Prostate gland (tissue), 2 donors: ENCODE measurements at regions not wholly inside any gene's neighbourhood (a gene's known extent, or its start where the extent isn't known, plus 50 kb on each side); places are given as distances from the start of the nearest gene placed in this dataset.

ENCODE experiments used
- CTCF ChIP-seq, 4 experiments: fragments of 200-600 bp in 2 of 4; fragments of 450-650 bp in 2 of 4; sonication (generic) in 2 of 4; IDR thresholded peaks; 1 replicate in 3 of 4; 2 replicates in 1 of 4; pipeline ENCODE4 v1.5.1; 2016 to 2019; ENCODE audit warnings: antibody characterized with exemption in 4 of 4, mild to moderate bottlenecking in 2 of 4, moderate library complexity in 2 of 4
- POLR2A ChIP-seq: fragments of 450-650 bp; IDR thresholded peaks from one replicate; pipeline ENCODE4 v1.6.1; 2016; ENCODE audit warnings: antibody characterized with exemption, mild to moderate bottlenecking
- POLR2AphosphoS5 ChIP-seq: sonication (generic); formaldehyde crosslinking; IDR thresholded peaks from one replicate; pipeline ENCODE4 v1.6.1; 2017; ENCODE audit warnings: antibody characterized with exemption

- TF ChIP-seq POLR2A (no peak), CTCF (IDR thresholded peaks at IDR 0.05) (no peak), POLR2AphosphoS5 (no peak)
Measured at GRCh38 chr15:58329211-58329610, 102.6 kb upstream of the LIPC start.
